ENCODE measurements at regions not wholly inside any gene's neighbourhood (a gene's known extent, or its start where the extent isn't known, plus 50 kb on each side); places are given as distances from the start of the nearest gene placed in this dataset.

- POLR2A ChIA-PET (ENCODE audit: partially characterized antibody): interaction anchor here (1.0 kb wide), 1 partner anchor 9 kb away, joined by 3 read pairs; no protein-coding TSS in a partner anchor
Observed at GRCh38 chr21:23695443-23695842, 1911.8 kb downstream of the MRPL39 start.

More at GRCh38 chr21:23695443-23695842, 1911.8 kb downstream of the MRPL39 start:
- no peak overlapping the region for H3K23ac ChIP-seq (ENCODE audit: insufficient read length)
- DNase-seq (ENCODE audit: low read depth in 1 of 2, low spot score in 2 of 2) (no peak), FAIRE-seq (no peak)
- CTCF ChIA-PET (ENCODE audit: partially characterized antibody): interaction anchor here (0.8 to 2.2 kb wide), 3 partner anchors 11 to 240 kb away, joined by 3 to 6 read pairs (median 4); no protein-coding TSS in a partner anchor
- H3K23me2 ChIP-seq (ENCODE audit: low read depth, low read length): no peaks in the 10 kb centered on the region
- no peak overlapping the region for H3K14ac ChIP-seq (ENCODE audit: insufficient read length)
- WGBS, 2 experiments (ENCODE audit: extremely low coverage in 1 of 2, insufficient coverage in 1 of 2, insufficient read length in 1 of 2, insufficient replicate concordance in 2 of 2, low coverage in 1 of 2, low lambda C conversion rate in 2 of 2, missing lambda C conversion rate in 1 of 2): 93% methylated on average over 5 of the region's 5 CpGs; no CpG with 5 or more reads in 1 of the 2 experiments
- H3K79me1 ChIP-seq (ENCODE audit: low read depth, low read length): no peaks in the 10 kb centered on the region
- no peak overlapping the region for H2BK120ac ChIP-seq (replicated peaks; ENCODE audit: low read depth, low read length)
- H3K4me1 ChIP-seq (replicated peaks in 1 of 4; ENCODE audit: control insufficient read depth in 3 of 4, insufficient read depth in 4 of 4, low read length in 3 of 4): no peaks in the 10 kb centered on the region
- no peak overlapping the region for H3K56ac ChIP-seq (replicated peaks; ENCODE audit: insufficient read length, low read depth, low read length)
- H3K4ac ChIP-seq (replicated peaks; ENCODE audit: insufficient read length, low read depth, low read length): no peak overlapping the region
- no peaks in the 10 kb centered on the region for H3K27me3 ChIP-seq (replicated peaks in 1 of 4; ENCODE audit: control insufficient read depth in 3 of 4, extremely low read depth in 1 of 4, insufficient read depth in 3 of 4, low read length in 3 of 4)
- H2BK5ac ChIP-seq (ENCODE audit: low read depth, low read length): no peak overlapping the region
- TF ChIP-seq EGR1 (IDR thresholded peaks at IDR 0.05; ENCODE audit: borderline replicate concordance, low read depth, low read length) (no peak), ZNF274 (IDR thresholded peaks at IDR 0.05; ENCODE audit: borderline replicate concordance, extremely low read depth, low read length) (no peak), CREB1 (IDR thresholded peaks at IDR 0.05) (no peak)
- no peak overlapping the region for H3K27ac ChIP-seq (ENCODE audit: low read depth, low read length)
- no peak overlapping the region for H2AFZ ChIP-seq (ENCODE audit: low read length)
- no peaks in the 10 kb centered on the region; a peak in 1 of 8 replicates for H3K36me3 ChIP-seq (ENCODE audit: control insufficient read depth in 2 of 4, insufficient read depth in 4 of 4, low read length in 3 of 4)
- H3K18ac ChIP-seq (ENCODE audit: extremely low read depth, low read length): no peak overlapping the region
- H2BK20ac ChIP-seq (ENCODE audit: low read length): no peak overlapping the region
- H3K4me2 ChIP-seq (ENCODE audit: insufficient read depth in 1 of 2, low read depth in 2 of 2, low read length in 2 of 2): no peak overlapping the region
- H4K8ac ChIP-seq (ENCODE audit: extremely low read depth, insufficient read depth, low read length): no peak overlapping the region
- H2BK12ac ChIP-seq (ENCODE audit: low read depth, low read length): no peak overlapping the region
- no peaks in the 10 kb centered on the region for H3K79me2 ChIP-seq (ENCODE audit: control insufficient read depth in 1 of 2, insufficient read depth in 2 of 2, low read length in 2 of 2)
- no peak overlapping the region for H4K91ac ChIP-seq (replicated peaks; ENCODE audit: insufficient read length, low read length)
- peaks cover 18 to 19% of the 10 kb centered on the region in 2 experiments for H3K9me3 ChIP-seq (ENCODE audit: insufficient read depth in 2 of 2, low read depth in 1 of 2, low read length in 1 of 2)
- H3K9ac ChIP-seq (replicated peaks in 1 of 4; ENCODE audit: extremely low read depth in 1 of 4, low read depth in 3 of 4, low read length in 3 of 4): no peak overlapping the region
- H2BK15ac ChIP-seq (ENCODE audit: low read length): no peak overlapping the region
- H2AK5ac ChIP-seq (ENCODE audit: low read depth, low read length): no peak overlapping the region
- H4K20me1 ChIP-seq (replicated peaks in 1 of 2; ENCODE audit: control insufficient read depth in 1 of 2, insufficient read depth in 2 of 2, low read length in 2 of 2): no peaks in the 10 kb centered on the region
- no peak overlapping the region for H3K4me3 ChIP-seq (ENCODE audit: extremely low read depth in 1 of 4, insufficient read depth in 2 of 4, low read depth in 3 of 4, low read length in 4 of 4)
- H4K5ac ChIP-seq (ENCODE audit: insufficient read length, low read depth, low read length): no peak overlapping the region
